CD8-positive, alpha-beta memory T cell (primary cell): ENCODE measurements at regions not wholly inside any gene's neighbourhood (a gene's known extent, or its start where the extent isn't known, plus 50 kb on each side); places are given as distances from the start of the nearest gene placed in this dataset.

ENCODE experiments used
- CTCF ChIA-PET: fragments of 350-600 bp; sonication (Branson Sonifier 250); formaldehyde crosslinking; loops from one replicate; lab custom pipeline; 2021; ENCODE audit warnings: antibody characterized with exemption; lab: Charles Lee
- POLR2A ChIA-PET: fragments of 350-600 bp; sonication (Branson Sonifier 250); formaldehyde crosslinking; loops from one replicate; lab custom pipeline; 2021; ENCODE audit warnings: antibody characterized with exemption; lab: Charles Lee
- DNase-seq, 5 donors: peaks; one replicate each; pipeline versions ENCODE4 v3.0.0 to v3.0.0-alpha.2; 2020 to 2022; ENCODE audit warnings: mixed read lengths in 1 of 5
- H3K27ac ChIP-seq: one replicate; pipeline ENCODE4 v1.7.0; 2013; ENCODE audit warnings: low read depth, mild to moderate bottlenecking, low read length, moderate library complexity
- H3K27me3 ChIP-seq: 2 replicates; pipeline ENCODE4 v1.7.0; 2013; ENCODE audit warnings: low read length, mild to moderate bottlenecking; ENCODE audit not compliant: insufficient read depth, poor library complexity, severe bottlenecking
- H3K36me3 ChIP-seq: 2 replicates; pipeline ENCODE4 v1.7.0; 2013; ENCODE audit warnings: mild to moderate bottlenecking, low read length, moderate library complexity; ENCODE audit not compliant: insufficient read depth
- H3K4me1 ChIP-seq: 2 replicates; pipeline ENCODE4 v1.7.0; 2013; ENCODE audit warnings: mild to moderate bottlenecking, low read length, moderate library complexity; ENCODE audit not compliant: insufficient read depth
- H3K4me3 ChIP-seq: 2 replicates; pipeline ENCODE4 v1.7.0; 2013; ENCODE audit warnings: mild to moderate bottlenecking, low read length
- H3K9me3 ChIP-seq: 2 replicates; pipeline ENCODE4 v1.7.0; 2013; ENCODE audit warnings: mild to moderate bottlenecking, low read length
- H3K27ac Mint-ChIP-seq, 8 donors: one replicate each; pipeline ENCODE4 v1.8.0; 2020 to 2021; ENCODE audit warnings: mixed read lengths in 8 of 8, mild to moderate bottlenecking in 6 of 8, inconsistent platforms in 3 of 8, moderate library complexity in 3 of 8
- H3K27me3 Mint-ChIP-seq, 2 donors: one replicate each; pipeline ENCODE4 v1.8.0; 2020 to 2021; ENCODE audit warnings: mixed read lengths in 2 of 2, mild to moderate bottlenecking in 1 of 2, moderate library complexity in 1 of 2
- H3K36me3 Mint-ChIP-seq, 3 donors: one replicate each; pipeline ENCODE4 v1.8.0; 2020 to 2021; ENCODE audit warnings: mixed read lengths in 3 of 3, inconsistent platforms in 1 of 3, mild to moderate bottlenecking in 1 of 3
- H3K4me1 Mint-ChIP-seq, 3 donors: one replicate each; pipeline ENCODE4 v1.8.0; 2020 to 2021; ENCODE audit warnings: mixed read lengths in 3 of 3, inconsistent platforms in 1 of 3, mild to moderate bottlenecking in 1 of 3
- H3K4me3 Mint-ChIP-seq, 7 donors: one replicate each; pipeline ENCODE4 v1.8.0; 2020 to 2021; ENCODE audit warnings: mixed read lengths in 7 of 7, mild to moderate bottlenecking in 6 of 7, moderate library complexity in 4 of 7, inconsistent platforms in 2 of 7
- H3K9me3 Mint-ChIP-seq, 5 donors: one replicate each; pipeline ENCODE4 v1.8.0; 2020 to 2022; ENCODE audit warnings: mixed read lengths in 5 of 5, mild to moderate bottlenecking in 3 of 5, moderate library complexity in 2 of 5, inconsistent platforms in 1 of 5

- Mint-ChIP-seq H3K27ac (no peak overlapping the region), H3K4me1 (no peaks in the 10 kb centered on the region), H3K27me3 (no peaks in the 10 kb centered on the region), H3K36me3 (no peaks in the 10 kb centered on the region), H3K4me3 (no peak overlapping the region), H3K9me3 (peaks cover 0 to 30% (median 6%) of the 10 kb centered on the region in 5 donors)
- ChIA-PET CTCF (interaction anchor here (0.6 kb wide), 1 partner anchor 10 kb away, joined by 3 read pairs; no protein-coding TSS in a partner anchor), POLR2A (no interaction called here)
- Histone ChIP-seq H3K36me3 (no peaks in the 10 kb centered on the region), H3K9me3 (no peaks in the 10 kb centered on the region), H3K4me1 (no peaks in the 10 kb centered on the region), H3K27me3 (no peaks in the 10 kb centered on the region), H3K27ac (no peak overlapping the region), H3K4me3 (no peak overlapping the region)
- DNase-seq, result no peak
These were observed 791.7 kb upstream of the PHF14 start for GRCh38 chr7:10181996-10182395.

- CTCF ChIA-PET, result interaction anchor here (0.8 kb wide), 1 partner anchor 10 kb away, joined by 3 read pairs; no protein-coding TSS in a partner anchor
- H3K9me3 Mint-ChIP-seq, result peaks cover 0 to 20% (median 0%) of the 10 kb centered on the region in 5 donors
These were observed 781.6 kb upstream of the PHF14 start for GRCh38 chr7:10192074-10192473.

GRCh38 chr7:10205696-10206095, 768.0 kb upstream of the PHF14 start:
- Histone ChIP-seq H3K4me1 (no peaks in the 10 kb centered on the region), H3K9me3 (no peaks in the 10 kb centered on the region), H3K27ac (no peak overlapping the region), H3K27me3 (no peaks in the 10 kb centered on the region), H3K4me3 (no peak overlapping the region), H3K36me3 (no peaks in the 10 kb centered on the region)
- no peaks in the 10 kb centered on the region for H3K4me1 Mint-ChIP-seq
- POLR2A ChIA-PET, result no interaction called here
- H3K27ac Mint-ChIP-seq, result no peak overlapping the region
- no peak for DNase-seq
- CTCF ChIA-PET, result no interaction called here
- no peaks in the 10 kb centered on the region for H3K27me3 Mint-ChIP-seq
- H3K9me3 Mint-ChIP-seq, result peaks cover 2 to 11% (median 9%) of the 10 kb centered on the region in 5 donors
- no peaks in the 10 kb centered on the region for H3K36me3 Mint-ChIP-seq
- no peak overlapping the region for H3K4me3 Mint-ChIP-seq

More at GRCh38 chr7:10192074-10192473, 781.6 kb upstream of the PHF14 start:
- no peak for DNase-seq
- Mint-ChIP-seq H3K27ac (no peak overlapping the region), H3K4me1 (no peaks in the 10 kb centered on the region), H3K4me3 (no peak overlapping the region), H3K27me3 (no peaks in the 10 kb centered on the region), H3K36me3 (no peaks in the 10 kb centered on the region)
- Histone ChIP-seq H3K27ac (no peak overlapping the region), H3K27me3 (no peaks in the 10 kb centered on the region), H3K4me3 (no peak overlapping the region), H3K4me1 (no peaks in the 10 kb centered on the region), H3K36me3 (no peaks in the 10 kb centered on the region), H3K9me3 (no peaks in the 10 kb centered on the region)
- POLR2A ChIA-PET, result no interaction called here

- no peak overlapping the region for H3K4me3 Mint-ChIP-seq
- H3K4me1 ChIP-seq, result no peaks in the 10 kb centered on the region
- CTCF ChIA-PET, result no interaction called here
- H3K4me1 Mint-ChIP-seq, result no peaks in the 10 kb centered on the region
- POLR2A ChIA-PET, result no interaction called here
- no peaks in the 10 kb centered on the region for H3K36me3 Mint-ChIP-seq
- no peaks in the 10 kb centered on the region for H3K9me3 ChIP-seq
- no peaks in the 10 kb centered on the region for H3K27me3 Mint-ChIP-seq
- no peak overlapping the region for H3K27ac ChIP-seq
- H3K36me3 ChIP-seq, result no peaks in the 10 kb centered on the region
- no peaks in the 10 kb centered on the region for H3K27me3 ChIP-seq
- DNase-seq, result no peak
- no peak overlapping the region for H3K4me3 ChIP-seq
- H3K9me3 Mint-ChIP-seq, result peaks cover 3 to 23% (median 6%) of the 10 kb centered on the region in 5 donors
- no peak overlapping the region for H3K27ac Mint-ChIP-seq
These were observed 763.7 kb upstream of the PHF14 start for GRCh38 chr7:10210000-10210399.

GRCh38 chr7:10211016-10211415, 762.7 kb upstream of the PHF14 start:
- no peaks in the 10 kb centered on the region for H3K9me3 ChIP-seq
- H3K4me3 Mint-ChIP-seq, result no peak overlapping the region
- H3K27me3 ChIP-seq, result no peaks in the 10 kb centered on the region
- H3K27ac ChIP-seq, result no peak overlapping the region
- peaks cover 0 to 26% (median 6%) of the 10 kb centered on the region in 5 donors for H3K9me3 Mint-ChIP-seq
- H3K27me3 Mint-ChIP-seq, result no peaks in the 10 kb centered on the region
- POLR2A ChIA-PET, result no interaction called here
- H3K4me3 ChIP-seq, result no peak overlapping the region
- no peaks in the 10 kb centered on the region for H3K4me1 Mint-ChIP-seq
- CTCF ChIA-PET, result no interaction called here
- H3K4me1 ChIP-seq, result no peaks in the 10 kb centered on the region
- DNase-seq, result no peak
- no peak overlapping the region for H3K27ac Mint-ChIP-seq
- no peaks in the 10 kb centered on the region for H3K36me3 Mint-ChIP-seq
- no peaks in the 10 kb centered on the region for H3K36me3 ChIP-seq

GRCh38 chr7:10211861-10212260, 761.8 kb upstream of the PHF14 start:
- ChIA-PET POLR2A (no interaction called here), CTCF (no interaction called here)
- H3K27ac ChIP-seq, result no peak overlapping the region
- DNase-seq, result peak in 1 of 5 donors; percentile 12
- H3K27me3 ChIP-seq, result no peaks in the 10 kb centered on the region
- no peak overlapping the region for H3K4me3 ChIP-seq
- Mint-ChIP-seq H3K27me3 (no peaks in the 10 kb centered on the region), H3K4me3 (no peak overlapping the region), H3K36me3 (no peaks in the 10 kb centered on the region), H3K27ac (no peak overlapping the region), H3K4me1 (no peaks in the 10 kb centered on the region), H3K9me3 (peaks cover 0 to 33% (median 6%) of the 10 kb centered on the region in 5 donors)
- H3K36me3 ChIP-seq, result no peaks in the 10 kb centered on the region
- H3K4me1 ChIP-seq, result no peaks in the 10 kb centered on the region
- no peaks in the 10 kb centered on the region for H3K9me3 ChIP-seq

- Histone ChIP-seq H3K36me3 (no peaks in the 10 kb centered on the region), H3K4me1 (no peaks in the 10 kb centered on the region), H3K4me3 (no peak overlapping the region), H3K27me3 (no peaks in the 10 kb centered on the region), H3K27ac (no peak overlapping the region), H3K9me3 (no peaks in the 10 kb centered on the region)
- no peaks in the 10 kb centered on the region for H3K36me3 Mint-ChIP-seq
- no peak overlapping the region for H3K4me3 Mint-ChIP-seq
- DNase-seq, result no peak
- H3K9me3 Mint-ChIP-seq, result peaks cover 0 to 31% (median 6%) of the 10 kb centered on the region in 5 donors
- no peaks in the 10 kb centered on the region for H3K4me1 Mint-ChIP-seq
- CTCF ChIA-PET, result no interaction called here
- POLR2A ChIA-PET, result no interaction called here
- no peaks in the 10 kb centered on the region for H3K27me3 Mint-ChIP-seq
- H3K27ac Mint-ChIP-seq, result no peak overlapping the region
These were observed 761.0 kb upstream of the PHF14 start for GRCh38 chr7:10212649-10213048.

- H3K9me3 ChIP-seq, result no peaks in the 10 kb centered on the region
- no peak overlapping the region for H3K4me3 ChIP-seq
- no peak overlapping the region for H3K4me3 Mint-ChIP-seq
- no peaks in the 10 kb centered on the region for H3K4me1 Mint-ChIP-seq
- H3K27ac Mint-ChIP-seq, result no peak overlapping the region
- POLR2A ChIA-PET, result no interaction called here
- H3K27me3 ChIP-seq, result no peaks in the 10 kb centered on the region
- peaks cover 0 to 27% (median 7%) of the 10 kb centered on the region in 5 donors for H3K9me3 Mint-ChIP-seq
- H3K27ac ChIP-seq, result no peak overlapping the region
- no peak for DNase-seq
- H3K36me3 ChIP-seq, result no peaks in the 10 kb centered on the region
- CTCF ChIA-PET, result no interaction called here
- no peaks in the 10 kb centered on the region for H3K36me3 Mint-ChIP-seq
- H3K4me1 ChIP-seq, result no peaks in the 10 kb centered on the region
- no peaks in the 10 kb centered on the region for H3K27me3 Mint-ChIP-seq
These were observed 757.2 kb upstream of the PHF14 start for GRCh38 chr7:10216462-10216861.

- ChIA-PET CTCF (no interaction called here), POLR2A (no interaction called here)
- H3K36me3 ChIP-seq, result no peaks in the 10 kb centered on the region
- H3K27ac ChIP-seq, result no peak overlapping the region
- H3K27me3 ChIP-seq, result no peaks in the 10 kb centered on the region
- DNase-seq, result no peak
- H3K4me3 ChIP-seq, result no peak overlapping the region
- no peaks in the 10 kb centered on the region for H3K36me3 Mint-ChIP-seq
- no peak overlapping the region for H3K4me3 Mint-ChIP-seq
- no peaks in the 10 kb centered on the region for H3K27me3 Mint-ChIP-seq
- H3K9me3 ChIP-seq, result no peaks in the 10 kb centered on the region
- H3K4me1 ChIP-seq, result no peaks in the 10 kb centered on the region
- H3K27ac Mint-ChIP-seq, result no peak overlapping the region
- no peaks in the 10 kb centered on the region for H3K4me1 Mint-ChIP-seq
- peaks cover 2 to 16% (median 15%) of the 10 kb centered on the region in 5 donors for H3K9me3 Mint-ChIP-seq
These were observed 752.6 kb upstream of the PHF14 start for GRCh38 chr7:10221084-10221483.
